Peyer's patch (tissue), 4 donors: ENCODE measurements at regions not wholly inside any gene's neighbourhood (a gene's known extent, or its start where the extent isn't known, plus 50 kb on each side); places are given as distances from the start of the nearest gene placed in this dataset.

Experiments
- POLR2A ChIP-seq, 2 donors: fragments of 450-650 bp; IDR thresholded peaks; one replicate each; pipeline ENCODE4 v1.5.1; 2017; ENCODE audit warnings: antibody characterized with exemption in 2 of 2, mild to moderate bottlenecking in 2 of 2, moderate library complexity in 2 of 2
- TF ChIP-seq, protein P1 (sequence below), 6 experiments: fragments of 450-650 bp in 4 of 6; fragments of 200-600 bp in 2 of 6; sonication (generic) in 1 of 6; IDR thresholded peaks; one replicate each; pipeline ENCODE4 v1.5.1; 2017 to 2019; ENCODE audit warnings: antibody characterized with exemption in 6 of 6, mild to moderate bottlenecking in 3 of 6, moderate library complexity in 1 of 6

DNA sequence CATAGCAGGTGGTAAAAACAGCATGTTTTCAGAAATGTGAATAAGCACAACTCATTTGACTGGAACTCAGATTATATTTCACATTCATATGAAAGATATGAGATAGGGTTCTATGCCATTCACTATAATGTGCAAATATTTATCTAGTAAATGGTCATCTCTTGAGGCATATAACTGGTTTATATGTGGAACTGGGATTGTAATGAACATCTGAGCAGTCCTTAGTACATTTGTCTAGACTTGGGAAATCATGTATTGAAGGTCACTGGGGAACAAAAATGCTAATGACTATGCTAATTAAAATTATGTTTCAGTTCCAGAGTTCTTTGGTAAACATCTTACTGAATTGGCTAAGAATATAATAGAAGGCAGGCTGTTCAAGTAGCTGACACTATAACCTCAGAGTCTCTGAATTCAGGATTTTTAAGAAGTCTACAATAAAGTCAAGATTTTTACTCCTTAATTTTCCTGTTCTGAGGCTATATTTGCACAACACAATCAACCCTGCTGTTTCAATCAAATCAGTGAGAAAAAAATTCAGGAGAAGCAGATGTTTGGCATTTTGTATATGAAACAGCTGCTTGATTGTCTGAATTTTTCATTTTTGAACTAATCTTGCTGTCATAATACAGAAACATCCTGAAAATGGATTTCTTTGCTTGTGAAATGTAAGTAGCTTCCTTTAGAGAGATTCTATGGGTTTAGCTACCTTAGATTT lies 244.8 kb upstream of the RGS18 start:
- TF ChIP-seq POLR2A (IDR thresholded peaks at IDR 0.05): no peak
- TF ChIP-seq, protein P1, sequence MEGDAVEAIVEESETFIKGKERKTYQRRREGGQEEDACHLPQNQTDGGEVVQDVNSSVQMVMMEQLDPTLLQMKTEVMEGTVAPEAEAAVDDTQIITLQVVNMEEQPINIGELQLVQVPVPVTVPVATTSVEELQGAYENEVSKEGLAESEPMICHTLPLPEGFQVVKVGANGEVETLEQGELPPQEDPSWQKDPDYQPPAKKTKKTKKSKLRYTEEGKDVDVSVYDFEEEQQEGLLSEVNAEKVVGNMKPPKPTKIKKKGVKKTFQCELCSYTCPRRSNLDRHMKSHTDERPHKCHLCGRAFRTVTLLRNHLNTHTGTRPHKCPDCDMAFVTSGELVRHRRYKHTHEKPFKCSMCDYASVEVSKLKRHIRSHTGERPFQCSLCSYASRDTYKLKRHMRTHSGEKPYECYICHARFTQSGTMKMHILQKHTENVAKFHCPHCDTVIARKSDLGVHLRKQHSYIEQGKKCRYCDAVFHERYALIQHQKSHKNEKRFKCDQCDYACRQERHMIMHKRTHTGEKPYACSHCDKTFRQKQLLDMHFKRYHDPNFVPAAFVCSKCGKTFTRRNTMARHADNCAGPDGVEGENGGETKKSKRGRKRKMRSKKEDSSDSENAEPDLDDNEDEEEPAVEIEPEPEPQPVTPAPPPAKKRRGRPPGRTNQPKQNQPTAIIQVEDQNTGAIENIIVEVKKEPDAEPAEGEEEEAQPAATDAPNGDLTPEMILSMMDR (IDR thresholded peaks at IDR 0.05): no peak
